ENCODE measurements at regions not wholly inside any gene's neighbourhood (a gene's known extent, or its start where the extent isn't known, plus 50 kb on each side); places are given as distances from the start of the nearest gene placed in this dataset.

GRCh38 chr13:22482496-22483000 is 698.2 kb upstream of the SGCG start:
- H3K36me3 ChIP-seq (ENCODE audit: control insufficient read depth in 2 of 2, insufficient read depth in 1 of 2, low read length in 2 of 2) = no peaks in the 10 kb centered on the region
- ChIA-PET POLR2A (no interaction called here), CTCF (interaction anchor here (0.8 kb wide), 1 partner anchor 314 kb away, joined by 3 read pairs; no protein-coding TSS in a partner anchor)
- no peak overlapping the region for H3K27ac ChIP-seq (ENCODE audit: extremely low read depth, low read depth, low read length)
- no peak overlapping the region for H3K4me3 ChIP-seq (ENCODE audit: low read depth, low read length)
- TF ChIP-seq ZNF518A (tag by site-specific recombination; conservative IDR thresholded peaks at IDR 0.05; ENCODE audit: low read depth) = no peak
- no peaks in the 10 kb centered on the region for H3K4me1 ChIP-seq (ENCODE audit: control insufficient read depth, insufficient read depth, low read length)
- no peaks in the 10 kb centered on the region for H3K9me3 ChIP-seq (ENCODE audit: control insufficient read depth, insufficient read depth, low read depth, low read length)

- no peaks in the 10 kb centered on the region for H3K36me3 ChIP-seq (ENCODE audit: control insufficient read depth in 2 of 2, insufficient read depth in 1 of 2, low read length in 2 of 2)
- H3K4me1 ChIP-seq (ENCODE audit: control insufficient read depth, insufficient read depth, low read length) = no peaks in the 10 kb centered on the region
- POLR2A ChIA-PET = no interaction called here
- H3K9me3 ChIP-seq (ENCODE audit: control insufficient read depth, insufficient read depth, low read depth, low read length) = no peaks in the 10 kb centered on the region
- H3K4me3 ChIP-seq (ENCODE audit: low read depth, low read length) = no peak overlapping the region
- H3K27ac ChIP-seq (ENCODE audit: extremely low read depth, low read depth, low read length) = no peak overlapping the region
- TF ChIP-seq HOXA7 (CRISPR knock-in tag; IDR thresholded peaks at IDR 0.05; ENCODE audit: borderline replicate concordance) (no peak), ZNF660 (tag by site-specific recombination; IDR thresholded peaks at IDR 0.05) (no peak), ZNF398 (tag by site-specific recombination; IDR thresholded peaks at IDR 0.05) (no peak), MEIS1 (CRISPR knock-in tag; IDR thresholded peaks at IDR 0.05; ENCODE audit: borderline replicate concordance) (no peak), ZNF24 (tag by site-specific recombination; IDR thresholded peaks at IDR 0.05) (no peak)
- CTCF ChIA-PET = interaction anchor here (0.8 kb wide), 1 partner anchor 313 kb away, joined by 3 read pairs; no protein-coding TSS in a partner anchor
Measured at GRCh38 chr13:22483276-22483675, 697.5 kb upstream of the SGCG start.

GRCh38 chr13:22486490-22486889 is 694.3 kb upstream of the SGCG start:
- H3K27ac ChIP-seq (ENCODE audit: extremely low read depth, low read depth, low read length) = no peak overlapping the region
- H3K4me1 ChIP-seq (ENCODE audit: control insufficient read depth, insufficient read depth, low read length) = no peaks in the 10 kb centered on the region
- H3K9me3 ChIP-seq (ENCODE audit: control insufficient read depth, insufficient read depth, low read depth, low read length) = no peaks in the 10 kb centered on the region
- ChIA-PET CTCF (interaction anchor here (1.2 kb wide), 1 partner anchor 14 kb away, joined by 4 read pairs; no protein-coding TSS in a partner anchor), POLR2A (no interaction called here)
- no peak overlapping the region for H3K4me3 ChIP-seq (ENCODE audit: low read depth, low read length)
- H3K36me3 ChIP-seq (ENCODE audit: control insufficient read depth in 2 of 2, insufficient read depth in 1 of 2, low read length in 2 of 2) = no peaks in the 10 kb centered on the region
- TF ChIP-seq ZNF2 (tag by site-specific recombination; IDR thresholded peaks at IDR 0.05) = no peak
- no peak for TF ChIP-seq ZSCAN5A (tag by site-specific recombination; IDR thresholded peaks at IDR 0.05)
- TF ChIP-seq ZNF610 (tag by site-specific recombination; IDR thresholded peaks at IDR 0.05; ENCODE audit: borderline replicate concordance) = no peak
- TF ChIP-seq KLF10 (tag by site-specific recombination; IDR thresholded peaks at IDR 0.05) = no peak
- TF ChIP-seq ZNF561 (tag by site-specific recombination; IDR thresholded peaks at IDR 0.05; ENCODE audit: borderline replicate concordance) = no peak
- TF ChIP-seq ZBTB1 (tag by site-specific recombination; IDR thresholded peaks at IDR 0.05) = no peak
- no peak for TF ChIP-seq HOXA7 (CRISPR knock-in tag; IDR thresholded peaks at IDR 0.05; ENCODE audit: borderline replicate concordance)
- TF ChIP-seq BCL6B (tag by site-specific recombination; IDR thresholded peaks at IDR 0.05) = no peak
- no peak for TF ChIP-seq ZNF292 (tag by site-specific recombination; IDR thresholded peaks at IDR 0.05; ENCODE audit: borderline replicate concordance, low read depth)
- TF ChIP-seq ZNF776 (tag by site-specific recombination; IDR thresholded peaks at IDR 0.05; ENCODE audit: borderline replicate concordance) = no peak
- no peak for TF ChIP-seq ZNF510 (tag by site-specific recombination; IDR thresholded peaks at IDR 0.05; ENCODE audit: insufficient replicate concordance)
- no peak for TF ChIP-seq ZNF214 (tag by site-specific recombination; IDR thresholded peaks at IDR 0.05; ENCODE audit: borderline replicate concordance)
- TF ChIP-seq ZNF701 (tag by site-specific recombination; IDR thresholded peaks at IDR 0.05) = no peak
- TF ChIP-seq ZNF488 (tag by site-specific recombination; IDR thresholded peaks at IDR 0.05) = no peak
- TF ChIP-seq ZBTB8A (tag by site-specific recombination; IDR thresholded peaks at IDR 0.05) = no peak
- TF ChIP-seq ZNF555 (tag by site-specific recombination; conservative IDR thresholded peaks at IDR 0.05) = no peak
